ENCODE measurements at regions not wholly inside any gene's neighbourhood (a gene's known extent, or its start where the extent isn't known, plus 50 kb on each side); places are given as distances from the start of the nearest gene placed in this dataset.

GRCh38 chr6:1039746-1040145 is 272.2 kb upstream of the FOXQ1 start:
- TF ChIP-seq POLR2AphosphoS5 (IDR thresholded peaks at IDR 0.05; ENCODE audit: low read depth) (no peak), SPI1 (IDR thresholded peaks at IDR 0.05; ENCODE audit: borderline replicate concordance, low read depth) (no peak), REST (IDR thresholded peaks at IDR 0.05; ENCODE audit: insufficient replicate concordance, low read depth) (no peak), CTCF (IDR thresholded peaks at IDR 0.05; ENCODE audit: insufficient read depth, low read length) (no peak), GABPA (IDR thresholded peaks at IDR 0.05; ENCODE audit: low read depth) (no peak)
- Histone ChIP-seq H3K4me3 (replicated peaks; ENCODE audit: insufficient read depth, low read length) (no peak overlapping the region), H3K27ac (replicated peaks) (no peak overlapping the region), H3K27me3 (ENCODE audit: insufficient read depth, poor library complexity, severe bottlenecking) (peaks cover 4% of the 10 kb centered on the region)
- DNase-seq (ENCODE audit: low read depth in 1 of 2, low spot score in 1 of 2), result no peak

GRCh38 chr6:1039191-1039590 is 272.7 kb upstream of the FOXQ1 start:
- TF ChIP-seq GABPA (IDR thresholded peaks at IDR 0.05; ENCODE audit: low read depth) (no peak), REST (IDR thresholded peaks at IDR 0.05; ENCODE audit: insufficient replicate concordance, low read depth) (no peak), SPI1 (IDR thresholded peaks at IDR 0.05; ENCODE audit: borderline replicate concordance, low read depth) (no peak), CTCF (IDR thresholded peaks at IDR 0.05; ENCODE audit: insufficient read depth, low read length) (no peak), POLR2AphosphoS5 (IDR thresholded peaks at IDR 0.05; ENCODE audit: low read depth) (no peak)
- H3K27ac ChIP-seq (replicated peaks), result no peak overlapping the region

GRCh38 chr6:1037430-1038202 is 274.3 kb upstream of the FOXQ1 start:
- DNase-seq (ENCODE audit: low read depth in 1 of 2, low spot score in 1 of 2), result no peak
- H3K4me3 ChIP-seq (replicated peaks; ENCODE audit: insufficient read depth, low read length), result no peak overlapping the region
- H3K27ac ChIP-seq (replicated peaks), result no peak overlapping the region
- TF ChIP-seq CTCF (IDR thresholded peaks at IDR 0.05; ENCODE audit: insufficient read depth, low read length) (no peak), POLR2AphosphoS5 (IDR thresholded peaks at IDR 0.05; ENCODE audit: low read depth) (no peak), SPI1 (IDR thresholded peaks at IDR 0.05; ENCODE audit: borderline replicate concordance, low read depth) (no peak), GABPA (IDR thresholded peaks at IDR 0.05; ENCODE audit: low read depth) (no peak), REST (IDR thresholded peaks at IDR 0.05; ENCODE audit: insufficient replicate concordance, low read depth) (no peak)
- peaks cover 2% of the 10 kb centered on the region for H3K27me3 ChIP-seq (ENCODE audit: insufficient read depth, poor library complexity, severe bottlenecking)

More at GRCh38 chr6:1039191-1039590, 272.7 kb upstream of the FOXQ1 start:
- DNase-seq (ENCODE audit: low read depth in 1 of 2, low spot score in 1 of 2), result no peak
- Histone ChIP-seq H3K27me3 (ENCODE audit: insufficient read depth, poor library complexity, severe bottlenecking) (peaks cover 4% of the 10 kb centered on the region), H3K4me3 (replicated peaks; ENCODE audit: insufficient read depth, low read length) (no peak overlapping the region)

All from HL-60 (cell line).